HepG2 (cell line): ENCODE measurements at regions not wholly inside any gene's neighbourhood (a gene's known extent, or its start where the extent isn't known, plus 50 kb on each side); places are given as distances from the start of the nearest gene placed in this dataset.

Source experiments
- ATAC-seq: fragments of 200-7000 bp; cut with Tn5 transposase; 3 replicates; pipeline ENCODE4 v1.9.1; 2020; ENCODE audit warnings: mild to moderate bottlenecking, moderate library complexity
- BruUV-seq: library from RNA; stranded (reverse); fragments of 400-500 nt; replicated peaks from 2 replicates; lab custom pipeline; 2021; lab: Mats Ljungman, UMichigan
- CTCF ChIA-PET: fragments of 300-600 bp; formaldehyde crosslinking; extraction: SDS; loops from one replicate; lab custom pipeline; 2021; ENCODE audit warnings: low total read pairs, inconsistent platforms, low intra/inter-chr PET ratio; lab: Yijun Ruan, JAX
- POLR2A ChIA-PET: fragments of 350-600 bp; sonication (Branson Sonifier 250); formaldehyde crosslinking; loops from one replicate; lab custom pipeline; 2020; ENCODE audit warnings: antibody characterized with exemption, inconsistent platforms; lab: Yijun Ruan, JAX
- DNase-seq: peaks from one replicate; pipeline ENCODE4 v3.0.0-alpha.2; 2015; ENCODE audit warnings: low spot score
- FAIRE-seq: peaks from 3 replicates; lab custom pipeline; 2011; peaks lifted over from hg19 to GRCh38; lab: Jason Lieb, UNC
- H2AFZ ChIP-seq: one replicate; pipeline ENCODE4 v1.6.1; 2011; ENCODE audit warnings: low read length, inconsistent platforms
- H3K27ac ChIP-seq: fragments of 300-600 bp; 3 replicates; pipeline ENCODE4 v1.8.0; 2011; ENCODE audit warnings: mixed run types, mild to moderate bottlenecking, mixed read lengths, low read length, inconsistent platforms; ENCODE audit not compliant: insufficient read depth; ENCODE audit errors: extremely low read length
- H3K27me3 ChIP-seq, 2 experiments: fragments of 200-600 bp in 1 of 2; 2 replicates in 1 of 2; 3 replicates in 1 of 2; pipeline versions ENCODE4 v1.6.0 to v1.8.0; 2011; ENCODE audit warnings: low read length in 2 of 2, mild to moderate bottlenecking in 2 of 2, moderate library complexity in 2 of 2, inconsistent platforms in 1 of 2; ENCODE audit not compliant: insufficient read depth in 2 of 2, control insufficient read depth in 1 of 2
- H3K36me3 ChIP-seq, 2 experiments: fragments of 200-600 bp in 1 of 2; replicated peaks in 1 of 2; 2 replicates in 1 of 2; 3 replicates in 1 of 2; pipeline versions ENCODE4 v1.5.1 to v1.8.0; 2011; ENCODE audit warnings: low read length in 2 of 2, inconsistent platforms in 1 of 2; ENCODE audit not compliant: insufficient read depth in 2 of 2, control insufficient read depth in 1 of 2
- H3K4me1 ChIP-seq: 2 replicates; pipeline ENCODE4 v1.5.1; 2012; ENCODE audit warnings: low read length, inconsistent platforms; ENCODE audit not compliant: insufficient read depth
- H3K4me2 ChIP-seq: 2 replicates; pipeline ENCODE4 v1.6.0; 2011; ENCODE audit warnings: low read depth, low read length, inconsistent platforms
- H3K4me3 ChIP-seq, 3 experiments: fragments of 200-600 bp in 1 of 3; sonication (generic), shearing (Covaris generic) in 1 of 3; replicated peaks in 1 of 3; 2 replicates each; pipeline ENCODE4 v1.5.1; 2011 to 2016; ENCODE audit warnings: low read length in 3 of 3, inconsistent platforms in 2 of 3, low read depth in 2 of 3, mild to moderate bottlenecking in 2 of 3, control low read depth in 1 of 3, mixed read lengths in 1 of 3; ENCODE audit not compliant: insufficient read depth in 1 of 3
- H3K79me2 ChIP-seq: one replicate; pipeline ENCODE4 v1.6.1; 2011; ENCODE audit warnings: low read length, inconsistent platforms; ENCODE audit not compliant: insufficient read depth
- H3K9ac ChIP-seq: 2 replicates; pipeline ENCODE4 v1.6.0; 2011; ENCODE audit warnings: mild to moderate bottlenecking, low read depth, low read length, inconsistent platforms; ENCODE audit not compliant: insufficient read depth
- H3K9me3 ChIP-seq: 2 replicates; pipeline ENCODE4 v1.5.1; 2012; ENCODE audit warnings: mild to moderate bottlenecking, low read length
- H4K20me1 ChIP-seq: 2 replicates; pipeline ENCODE4 v1.6.0; 2011; ENCODE audit warnings: inconsistent platforms, mild to moderate bottlenecking, low read length, moderate library complexity; ENCODE audit not compliant: insufficient read depth
- AHDC1 ChIP-seq: sonication (generic); formaldehyde crosslinking; IDR thresholded peaks from 2 replicates; pipeline ENCODE4 v1.5.1; 2020; ENCODE audit warnings: mild to moderate bottlenecking, missing genetic modification reagents, borderline replicate concordance
- AKAP8 ChIP-seq: sonication (generic); formaldehyde crosslinking; IDR thresholded peaks from 2 replicates; pipeline ENCODE4 v1.5.1; 2020; ENCODE audit warnings: mild to moderate bottlenecking, missing genetic modification reagents
- ARID2 ChIP-seq: sonication (generic); formaldehyde crosslinking; IDR thresholded peaks from 2 replicates; pipeline ENCODE4 v1.8.1; 2022; ENCODE audit warnings: mild to moderate bottlenecking, missing genetic modification reagents, borderline replicate concordance
- ARID5B ChIP-seq: IDR thresholded peaks from 2 replicates; pipeline ENCODE4 v1.4.0; 2020; ENCODE audit warnings: mild to moderate bottlenecking, missing genetic modification reagents
- ASH2L ChIP-seq: fragments of 300-600, 200-600 bp; sonication (generic); IDR thresholded peaks from 2 replicates; pipeline ENCODE4 v1.7.0; 2017; ENCODE audit warnings: low read depth, mild to moderate bottlenecking, moderate library complexity, mixed read lengths, low read length; ENCODE audit not compliant: insufficient read length
- KDM1A ChIP-seq: IDR thresholded peaks from 2 replicates; pipeline ENCODE4 v1.6.1; 2016; ENCODE audit warnings: missing compliant biosample characterization
- MEIS1 ChIP-seq: sonication (generic); formaldehyde crosslinking; IDR thresholded peaks from 2 replicates; pipeline ENCODE4 v1.9.0; 2021; ENCODE audit warnings: mild to moderate bottlenecking, missing genetic modification reagents, moderate library complexity, borderline replicate concordance
- PHB2 ChIP-seq: fragments of 450-650 bp; IDR thresholded peaks from 2 replicates; pipeline ENCODE4 v1.6.1; 2018; ENCODE audit not compliant: partially characterized antibody
- ZNF639 ChIP-seq: conservative IDR thresholded peaks from 2 replicates; pipeline ENCODE4 v1.6.1; 2018; ENCODE audit warnings: missing genetic modification reagents
- WGBS: methylation state at CpG from one replicate; pipeline ENCODE4 v1.1.6; 2017; ENCODE audit warnings: low lambda C conversion rate; 5-methylcytosine and 5-hydroxymethylcytosine counted together
- in situ Hi-C: cut with HindIII; loops from 2 replicates; pipeline ENCODE4 v1.10.0; 2017; ENCODE audit warnings: low pct_unique_long_range_greater_than_20kb; ENCODE audit not compliant: extremely low pct_ligation_motif_present
- intact Hi-C: fragments of 100-400 bp; cut with micrococcal nuclease; formaldehyde crosslinking; loops from one replicate; pipeline ENCODE4 v1.10.0; 2022; ENCODE audit not compliant: unreplicated experiment

- TF ChIP-seq AHDC1 (peak; percentile 41; the same call in 1 of the 2 replicates), ARID5B (CRISPR knock-in tag) (peak; percentile 78)
Measured at GRCh38 chr18:31230495-31230894, 67.8 kb upstream of the DSC1 start (continued).

GRCh38 chr18:31232013-31232412, 69.4 kb upstream of the DSC1 start:
- Histone ChIP-seq H2AFZ (no peak overlapping the region), H3K79me2 (no peaks in the 10 kb centered on the region), H3K9me3 (no peaks in the 10 kb centered on the region), H3K36me3 (no peaks in the 10 kb centered on the region), H3K4me1 (peaks cover 72% of the 10 kb centered on the region), H3K4me3 (no peak overlapping the region; a peak in 1 of 6 replicates), H3K27me3 (no peaks in the 10 kb centered on the region), H4K20me1 (no peaks in the 10 kb centered on the region), H3K4me2 (no peak overlapping the region), H3K27ac (peak overlapping the region; percentile 57), H3K9ac (no peak overlapping the region)
- no TSS peak for BruUV-seq
- WGBS, result 63% methylated on average over 5 of the region's 5 CpGs
- CTCF ChIA-PET, result no interaction called here
- DNase-seq (no peak), ATAC-seq (no peak), FAIRE-seq (no peak)
- in situ Hi-C loops, result no loop called here
- POLR2A ChIA-PET, result no interaction called here
- intact Hi-C loops, result loop anchor here (2.0 kb wide), 1 partner anchor 25 kb away; no protein-coding TSS in a partner anchor
- TF ChIP-seq AKAP8 (CRISPR knock-in tag) (no peak), ZNF639 (no peak), KDM1A (CRISPR knock-in tag) (no peak), PHB2 (no peak), ARID2 (no peak), ASH2L (no peak), MEIS1 (CRISPR knock-in tag) (no peak)
